PFSK-1 (cell line): ENCODE measurements at regions not wholly inside any gene's neighbourhood (a gene's known extent, or its start where the extent isn't known, plus 50 kb on each side); places are given as distances from the start of the nearest gene placed in this dataset.

ENCODE experiments used
- POLR2AphosphoS5 ChIP-seq: IDR thresholded peaks from 2 replicates; pipeline ENCODE4 v1.6.1; 2012; ENCODE audit warnings: low read depth, mild to moderate bottlenecking, control low read depth, low read length, moderate library complexity
- SIN3A ChIP-seq: IDR thresholded peaks from 2 replicates; pipeline ENCODE4 v1.6.1; 2012; ENCODE audit warnings: mild to moderate bottlenecking, low read length, moderate library complexity, borderline replicate concordance; ENCODE audit not compliant: insufficient read depth
- TAF1 ChIP-seq: IDR thresholded peaks from 2 replicates; pipeline ENCODE4 v1.6.1; 2012; ENCODE audit warnings: low read length, control low read depth, borderline replicate concordance; ENCODE audit not compliant: insufficient read depth
- TF ChIP-seq, protein P1 (sequence below), 2 experiments: IDR thresholded peaks; 2 replicates each; pipeline versions ENCODE4 v1.6.1 to v1.8.0; 2011 to 2012; ENCODE audit warnings: low read depth in 2 of 2, low read length in 2 of 2, control low read depth in 1 of 2, inconsistent platforms in 1 of 2, mild to moderate bottlenecking in 1 of 2, moderate library complexity in 1 of 2; ENCODE audit not compliant: insufficient read depth in 1 of 2

DNA sequence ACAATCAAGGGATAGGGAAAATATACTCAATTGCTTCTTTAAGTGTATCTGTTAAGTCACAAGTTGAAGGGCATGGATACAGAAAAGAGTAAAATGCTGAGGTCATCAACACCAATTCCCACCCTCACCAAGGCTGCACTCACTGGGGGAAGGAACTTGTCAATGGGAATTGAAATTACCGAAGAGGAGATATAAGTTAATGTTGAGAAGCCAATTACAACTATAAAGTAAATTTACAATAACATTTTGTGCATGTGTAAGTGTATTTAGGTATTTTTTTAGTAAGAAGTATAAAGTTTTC, 255.1 kb upstream of the KCNIP4 start:
- TF ChIP-seq POLR2AphosphoS5 (no peak), TAF1 (no peak), SIN3A (no peak)
- TF ChIP-seq, protein P1, sequence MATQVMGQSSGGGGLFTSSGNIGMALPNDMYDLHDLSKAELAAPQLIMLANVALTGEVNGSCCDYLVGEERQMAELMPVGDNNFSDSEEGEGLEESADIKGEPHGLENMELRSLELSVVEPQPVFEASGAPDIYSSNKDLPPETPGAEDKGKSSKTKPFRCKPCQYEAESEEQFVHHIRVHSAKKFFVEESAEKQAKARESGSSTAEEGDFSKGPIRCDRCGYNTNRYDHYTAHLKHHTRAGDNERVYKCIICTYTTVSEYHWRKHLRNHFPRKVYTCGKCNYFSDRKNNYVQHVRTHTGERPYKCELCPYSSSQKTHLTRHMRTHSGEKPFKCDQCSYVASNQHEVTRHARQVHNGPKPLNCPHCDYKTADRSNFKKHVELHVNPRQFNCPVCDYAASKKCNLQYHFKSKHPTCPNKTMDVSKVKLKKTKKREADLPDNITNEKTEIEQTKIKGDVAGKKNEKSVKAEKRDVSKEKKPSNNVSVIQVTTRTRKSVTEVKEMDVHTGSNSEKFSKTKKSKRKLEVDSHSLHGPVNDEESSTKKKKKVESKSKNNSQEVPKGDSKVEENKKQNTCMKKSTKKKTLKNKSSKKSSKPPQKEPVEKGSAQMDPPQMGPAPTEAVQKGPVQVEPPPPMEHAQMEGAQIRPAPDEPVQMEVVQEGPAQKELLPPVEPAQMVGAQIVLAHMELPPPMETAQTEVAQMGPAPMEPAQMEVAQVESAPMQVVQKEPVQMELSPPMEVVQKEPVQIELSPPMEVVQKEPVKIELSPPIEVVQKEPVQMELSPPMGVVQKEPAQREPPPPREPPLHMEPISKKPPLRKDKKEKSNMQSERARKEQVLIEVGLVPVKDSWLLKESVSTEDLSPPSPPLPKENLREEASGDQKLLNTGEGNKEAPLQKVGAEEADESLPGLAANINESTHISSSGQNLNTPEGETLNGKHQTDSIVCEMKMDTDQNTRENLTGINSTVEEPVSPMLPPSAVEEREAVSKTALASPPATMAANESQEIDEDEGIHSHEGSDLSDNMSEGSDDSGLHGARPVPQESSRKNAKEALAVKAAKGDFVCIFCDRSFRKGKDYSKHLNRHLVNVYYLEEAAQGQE (IDR thresholded peaks at IDR 0.05; ENCODE audit: insufficient read depth in 1 of 2, low read depth in 2 of 2, low read length in 2 of 2): no peak
